Coronary artery (tissue), 2 donors: ENCODE measurements at regions not wholly inside any gene's neighbourhood (a gene's known extent, or its start where the extent isn't known, plus 50 kb on each side); places are given as distances from the start of the nearest gene placed in this dataset.

Source experiments
- DNase-seq: peaks from one replicate; pipeline ENCODE4 v3.0.0-alpha.2; 2017; ENCODE audit warnings: low spot score
- H3K27ac ChIP-seq, 2 donors: fragments of 200-600 bp; sonication (generic); one replicate each; pipeline ENCODE4 v1.5.1; 2016 to 2019
- H3K4me3 ChIP-seq: fragments of 200-600 bp; sonication (generic); 2 replicates; pipeline ENCODE4 v1.5.1; 2016; ENCODE audit warnings: mild to moderate bottlenecking, moderate library complexity
- TF ChIP-seq, protein P1 (sequence below): fragments of 200-600 bp; sonication (generic); IDR thresholded peaks from one replicate; pipeline ENCODE4 v1.5.1; 2019; ENCODE audit warnings: antibody characterized with exemption

- no peak overlapping the region for H3K27ac ChIP-seq
- no peak overlapping the region for H3K4me3 ChIP-seq
- no peak for DNase-seq
- TF ChIP-seq, protein P1, sequence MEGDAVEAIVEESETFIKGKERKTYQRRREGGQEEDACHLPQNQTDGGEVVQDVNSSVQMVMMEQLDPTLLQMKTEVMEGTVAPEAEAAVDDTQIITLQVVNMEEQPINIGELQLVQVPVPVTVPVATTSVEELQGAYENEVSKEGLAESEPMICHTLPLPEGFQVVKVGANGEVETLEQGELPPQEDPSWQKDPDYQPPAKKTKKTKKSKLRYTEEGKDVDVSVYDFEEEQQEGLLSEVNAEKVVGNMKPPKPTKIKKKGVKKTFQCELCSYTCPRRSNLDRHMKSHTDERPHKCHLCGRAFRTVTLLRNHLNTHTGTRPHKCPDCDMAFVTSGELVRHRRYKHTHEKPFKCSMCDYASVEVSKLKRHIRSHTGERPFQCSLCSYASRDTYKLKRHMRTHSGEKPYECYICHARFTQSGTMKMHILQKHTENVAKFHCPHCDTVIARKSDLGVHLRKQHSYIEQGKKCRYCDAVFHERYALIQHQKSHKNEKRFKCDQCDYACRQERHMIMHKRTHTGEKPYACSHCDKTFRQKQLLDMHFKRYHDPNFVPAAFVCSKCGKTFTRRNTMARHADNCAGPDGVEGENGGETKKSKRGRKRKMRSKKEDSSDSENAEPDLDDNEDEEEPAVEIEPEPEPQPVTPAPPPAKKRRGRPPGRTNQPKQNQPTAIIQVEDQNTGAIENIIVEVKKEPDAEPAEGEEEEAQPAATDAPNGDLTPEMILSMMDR, result no peak
Measured at GRCh38 chr6:130661077-130661476, 166.1 kb upstream of the SMLR1 start.

- TF ChIP-seq, protein P1, result no peak
- Histone ChIP-seq H3K27ac (no peak overlapping the region), H3K4me3 (no peak overlapping the region)
- DNase-seq, result no peak
Measured at GRCh38 chr6:130666786-130667185, 160.4 kb upstream of the SMLR1 start.

DNA sequence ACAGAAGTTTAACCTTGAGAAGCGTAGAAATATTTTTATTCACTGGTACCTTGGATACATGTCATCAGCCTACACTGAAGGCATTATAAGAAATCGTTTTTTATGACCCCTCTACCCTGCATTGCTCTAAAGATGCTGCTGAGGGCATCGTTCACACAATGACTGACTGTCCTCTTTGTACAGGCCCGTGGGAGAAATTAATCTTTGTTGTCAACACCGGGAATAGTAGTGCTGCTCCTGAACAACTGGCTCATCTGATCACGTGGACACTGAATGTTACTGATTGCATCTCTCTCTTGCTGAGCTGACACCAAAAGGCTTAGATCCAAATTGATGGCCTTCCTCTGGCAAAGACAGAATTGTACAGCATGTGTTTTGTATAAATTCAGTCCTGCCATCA is 157.1 kb upstream of the SMLR1 start:
- Histone ChIP-seq H3K27ac (no peak overlapping the region), H3K4me3 (no peak overlapping the region)
- TF ChIP-seq, protein P1, result no peak
- no peak for DNase-seq

DNA sequence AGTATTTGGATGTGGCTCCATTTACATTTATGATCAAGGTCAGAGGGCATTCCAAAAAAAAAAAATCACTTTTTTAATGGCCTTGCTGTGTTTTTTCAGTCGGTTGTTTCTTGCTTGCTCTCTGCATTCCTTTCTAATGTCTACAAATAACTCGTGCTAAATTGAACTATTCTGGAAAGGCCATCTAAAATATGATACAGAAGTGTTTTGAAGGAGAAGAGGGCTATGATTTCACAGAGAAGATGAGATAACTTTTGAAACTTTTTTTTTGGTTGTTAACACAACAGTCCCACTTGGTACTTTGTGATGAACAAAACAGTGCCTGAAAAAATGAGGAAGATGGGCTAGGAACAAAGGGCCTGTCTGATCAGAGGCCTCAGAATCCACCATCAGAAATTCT is 156.1 kb upstream of the SMLR1 start:
- no peak overlapping the region for H3K4me3 ChIP-seq
- no peak overlapping the region for H3K27ac ChIP-seq
- TF ChIP-seq, protein P1, result no peak
- DNase-seq, result no peak

GRCh38 chr6:130671577-130671976 is 155.6 kb upstream of the SMLR1 start:
- H3K4me3 ChIP-seq, result no peak overlapping the region
- no peak for DNase-seq
- TF ChIP-seq, protein P1, result no peak
- H3K27ac ChIP-seq, result no peak overlapping the region

DNA sequence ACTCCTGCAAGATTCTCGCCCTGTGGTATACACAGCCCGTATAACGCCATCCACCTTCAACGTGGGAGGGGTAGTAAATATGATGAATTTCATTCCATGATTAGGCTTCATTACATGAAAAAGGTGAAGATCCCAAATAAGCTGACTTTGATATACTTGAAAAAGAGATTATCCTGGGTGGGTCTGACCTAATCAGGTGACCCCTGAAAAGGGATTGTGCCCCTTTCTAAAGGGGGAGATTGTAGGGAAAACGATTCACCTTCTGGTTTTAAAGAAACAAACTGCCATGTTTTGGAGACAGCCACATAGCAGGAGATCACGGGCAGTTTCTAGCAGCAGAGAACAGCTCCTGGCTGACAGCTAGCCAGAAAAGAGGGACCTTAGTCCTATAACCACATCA is 155.1 kb upstream of the SMLR1 start:
- no peak overlapping the region for H3K27ac ChIP-seq
- DNase-seq, result no peak
- TF ChIP-seq, protein P1, result no peak
- H3K4me3 ChIP-seq, result no peak overlapping the region

GRCh38 chr6:130674604-130675003 is 152.6 kb upstream of the SMLR1 start:
- no peak overlapping the region for H3K4me3 ChIP-seq
- H3K27ac ChIP-seq, result no peak overlapping the region
- no peak for DNase-seq
- TF ChIP-seq, protein P1, result no peak
